IMR-90 (cell line): ENCODE measurements at regions not wholly inside any gene's neighbourhood (a gene's known extent, or its start where the extent isn't known, plus 50 kb on each side); places are given as distances from the start of the nearest gene placed in this dataset.

Experiments used
- ATAC-seq: fragments of 200-7000 bp; cut with Tn5 transposase; 2 replicates; pipeline ENCODE4 v1.9.1; 2020; ENCODE audit warnings: low read depth, mild to moderate bottlenecking, moderate library complexity
- BruUV-seq: library from RNA; stranded (reverse); fragments of 400-500 nt; replicated peaks from 2 replicates; lab custom pipeline; 2021; lab: Mats Ljungman, UMichigan
- CTCF ChIA-PET: fragments of 300-600 bp; formaldehyde crosslinking; extraction: SDS; loops from one replicate; lab custom pipeline; 2021; ENCODE audit warnings: antibody characterized with exemption; lab: Yijun Ruan, JAX
- POLR2A ChIA-PET: fragments of 300-600 bp; sonication (Branson Sonifier 250); formaldehyde crosslinking; loops from one replicate; lab custom pipeline; 2022; ENCODE audit warnings: antibody characterized with exemption; ENCODE audit not compliant: unreplicated experiment; lab: Charles Lee
- DNase-seq: peaks from one replicate; pipeline ENCODE4 v3.0.0; 2013
- H2AFZ ChIP-seq: replicated peaks from 2 replicates; pipeline ENCODE3; 2013; ENCODE audit warnings: low read length, mild to moderate bottlenecking; ENCODE audit not compliant: poor library complexity
- H2AK5ac ChIP-seq: 2 replicates; pipeline ENCODE4 v1.6.1; 2013; ENCODE audit warnings: low read depth, low read length, inconsistent platforms
- H2AK9ac ChIP-seq: replicated peaks from 2 replicates; pipeline ENCODE3; 2013; ENCODE audit warnings: mild to moderate bottlenecking, low read depth, low read length, moderate library complexity; ENCODE audit not compliant: poor library complexity
- H2BK120ac ChIP-seq: 2 replicates; pipeline ENCODE4 v1.6.1; 2013; ENCODE audit warnings: low read depth, low read length, inconsistent platforms
- H2BK15ac ChIP-seq: 3 replicates; pipeline ENCODE4 v1.6.1; 2013; ENCODE audit warnings: low read depth, low read length, inconsistent platforms
- H2BK20ac ChIP-seq: 2 replicates; pipeline ENCODE4 v1.6.1; 2013; ENCODE audit warnings: low read depth, mild to moderate bottlenecking, inconsistent platforms, low read length, moderate library complexity
- H2BK5ac ChIP-seq: 2 replicates; pipeline ENCODE4 v1.6.1; 2013; ENCODE audit warnings: mild to moderate bottlenecking, low read depth, low read length, inconsistent platforms; ENCODE audit not compliant: poor library complexity, severe bottlenecking
- H3K14ac ChIP-seq: replicated peaks from 2 replicates; pipeline ENCODE4 v1.6.1; 2013; ENCODE audit warnings: low read depth, low read length, inconsistent platforms
- H3K18ac ChIP-seq: 2 replicates; pipeline ENCODE4 v1.6.1; 2013; ENCODE audit warnings: low read depth, low read length, control low read depth
- H3K23ac ChIP-seq: 2 replicates; pipeline ENCODE4 v1.6.1; 2013; ENCODE audit warnings: low read depth, low read length, inconsistent platforms
- H3K27ac ChIP-seq: 2 replicates; pipeline ENCODE4 v1.5.1; 2013; ENCODE audit warnings: mild to moderate bottlenecking, control low read depth, low read length; ENCODE audit not compliant: insufficient read depth
- H3K27me3 ChIP-seq: 2 replicates; pipeline ENCODE4 v1.6.1; 2013; ENCODE audit warnings: low read length; ENCODE audit not compliant: control insufficient read depth, insufficient read depth
- H3K36me3 ChIP-seq: 2 replicates; pipeline ENCODE4 v1.6.1; 2013; ENCODE audit warnings: low read length, mixed read lengths; ENCODE audit not compliant: control insufficient read depth, insufficient read depth
- H3K4ac ChIP-seq: 2 replicates; pipeline ENCODE4 v1.6.1; 2013; ENCODE audit warnings: low read depth, low read length, inconsistent platforms
- H3K4me1 ChIP-seq: 2 replicates; pipeline ENCODE4 v1.6.1; 2013; ENCODE audit warnings: low read length, mixed read lengths; ENCODE audit not compliant: control insufficient read depth, insufficient read depth
- H3K4me2 ChIP-seq: 2 replicates; pipeline ENCODE4 v1.6.1; 2013; ENCODE audit warnings: low read depth, mild to moderate bottlenecking, control low read depth, low read length, moderate library complexity
- H3K4me3 ChIP-seq: 2 replicates; pipeline ENCODE4 v1.5.1; 2013; ENCODE audit warnings: low read depth, mild to moderate bottlenecking, control low read depth, low read length, moderate library complexity; ENCODE audit not compliant: insufficient read depth
- H3K56ac ChIP-seq: 2 replicates; pipeline ENCODE4 v1.6.1; 2013; ENCODE audit warnings: low read length, inconsistent platforms; ENCODE audit not compliant: insufficient read depth; ENCODE audit errors: extremely low read depth
- H3K79me1 ChIP-seq, 2 experiments: 2 replicates each; pipeline ENCODE4 v1.6.1; 2013; ENCODE audit warnings: low read length in 2 of 2, inconsistent platforms in 1 of 2, low read depth in 1 of 2
- H3K9ac ChIP-seq: 2 replicates; pipeline ENCODE4 v1.6.1; 2013; ENCODE audit warnings: low read depth, low read length, control low read depth
- H3K9me1 ChIP-seq: 2 replicates; pipeline ENCODE4 v1.6.1; 2013; ENCODE audit warnings: low read length, inconsistent platforms; ENCODE audit not compliant: insufficient read depth
- H3K9me3 ChIP-seq: 2 replicates; pipeline ENCODE4 v1.6.1; 2013; ENCODE audit warnings: low read length; ENCODE audit not compliant: control insufficient read depth, insufficient read depth
- H4K20me1 ChIP-seq: 2 replicates; pipeline ENCODE4 v1.6.1; 2013; ENCODE audit warnings: low read length, inconsistent platforms; ENCODE audit not compliant: insufficient read depth
- H4K5ac ChIP-seq: 2 replicates; pipeline ENCODE4 v1.6.1; 2013; ENCODE audit warnings: mild to moderate bottlenecking, low read depth, low read length, control low read depth
- H4K8ac ChIP-seq, 2 experiments: 2 replicates each; pipeline ENCODE4 v1.6.1; 2013; ENCODE audit warnings: low read depth in 2 of 2, low read length in 2 of 2, control low read depth in 1 of 2, inconsistent platforms in 1 of 2
- H4K91ac ChIP-seq: 2 replicates; pipeline ENCODE4 v1.6.1; 2013; ENCODE audit warnings: low read depth, low read length, inconsistent platforms; ENCODE audit not compliant: insufficient read depth
- CHD1 ChIP-seq: IDR thresholded peaks from 2 replicates; pipeline ENCODE4 v1.6.1; 2012; ENCODE audit warnings: low read depth, low read length, improper control_type of control experiment
- CTCF ChIP-seq: conservative IDR thresholded peaks from 2 replicates; pipeline ENCODE4 v1.5.1; 2012; ENCODE audit warnings: mild to moderate bottlenecking, low read depth, low read length, improper control_type of control experiment
- ELK1 ChIP-seq: fragments of 150-350 bp; IDR thresholded peaks from 2 replicates; pipeline ENCODE4 v1.6.1; 2016; ENCODE audit warnings: low read depth, mild to moderate bottlenecking, low read length, moderate library complexity, borderline replicate concordance
- FOS ChIP-seq: fragments of 150-350 bp; IDR thresholded peaks from 2 replicates; pipeline ENCODE4 v1.6.1; 2016; ENCODE audit warnings: low read depth, low read length
- MAFK ChIP-seq: IDR thresholded peaks from 2 replicates; pipeline ENCODE4 v1.6.1; 2012; ENCODE audit warnings: low read depth, low read length, improper control_type of control experiment
- NFE2L2 ChIP-seq: fragments of 150-350 bp; IDR thresholded peaks from 2 replicates; pipeline ENCODE4 v1.6.1; 2016; ENCODE audit warnings: low read depth, mild to moderate bottlenecking, low read length
- POLR2A ChIP-seq: IDR thresholded peaks from 2 replicates; pipeline ENCODE4 v1.6.1; 2012; ENCODE audit warnings: mild to moderate bottlenecking, low read depth, low read length
- RFX5 ChIP-seq: IDR thresholded peaks from 2 replicates; pipeline ENCODE4 v1.8.0; 2012; ENCODE audit warnings: low read depth, mild to moderate bottlenecking, low read length, moderate library complexity
- SMC3 ChIP-seq: fragments of 150-350 bp; IDR thresholded peaks from 2 replicates; pipeline ENCODE4 v1.6.1; 2016; ENCODE audit warnings: low read depth, mild to moderate bottlenecking, antibody characterized with exemption, low read length, moderate library complexity
- USF2 ChIP-seq: fragments of 150-350 bp; IDR thresholded peaks from 2 replicates; pipeline ENCODE4 v1.6.1; 2017; ENCODE audit warnings: mild to moderate bottlenecking, antibody characterized with exemption, low read length, low read depth
- WGBS, 2 experiments: methylation state at CpG; one replicate each; pipeline versions ENCODE4 v1.1.5 to v1.1.7; 2013; ENCODE audit warnings: missing lambda C conversion rate in 2 of 2; ENCODE audit not compliant: insufficient read length in 1 of 2; ENCODE audit errors: extremely low coverage in 2 of 2; 5-methylcytosine and 5-hydroxymethylcytosine counted together
- dilution Hi-C: fragments of 300-500 bp; cut with HindIII; formaldehyde crosslinking; loops from one replicate; pipeline ENCODE4 v1.14.3; 2018; ENCODE audit warnings: low sequenced_read_pairs; ENCODE audit not compliant: unreplicated experiment
- in situ Hi-C: fragments of 300-500 bp; cut with MboI; formaldehyde crosslinking; loops from 3 replicates; pipeline ENCODE4 v1.14.3; 2019; ENCODE audit warnings: low sequenced_read_pairs, inconsistent platforms, mixed read lengths
- intact Hi-C: fragments of 100-400 bp; cut with micrococcal nuclease; formaldehyde crosslinking; loops from 2 replicates; pipeline ENCODE4 v1.10.0; 2022

- Histone ChIP-seq H2AFZ (no peak overlapping the region), H3K27me3 (no peaks in the 10 kb centered on the region), H3K9ac (no peak overlapping the region), H2BK5ac (no peak overlapping the region), H4K20me1 (no peaks in the 10 kb centered on the region), H4K91ac (no peak overlapping the region), H4K5ac (no peak overlapping the region), H3K23ac (no peak overlapping the region), H2AK5ac (no peak overlapping the region), H3K18ac (no peak overlapping the region), H3K27ac (no peak overlapping the region), H2BK20ac (no peak overlapping the region), H3K79me1 (no peaks in the 10 kb centered on the region), H3K4ac (no peak overlapping the region), H3K4me1 (no peaks in the 10 kb centered on the region), H2AK9ac (no peak overlapping the region), H2BK15ac (no peak overlapping the region), H4K8ac (no peak overlapping the region), H2BK120ac (no peak overlapping the region), H3K36me3 (no peaks in the 10 kb centered on the region), H3K14ac (no peak overlapping the region), H3K9me1 (no peaks in the 10 kb centered on the region), H3K56ac (no peak overlapping the region), H3K4me3 (no peak overlapping the region), H3K9me3 (no peaks in the 10 kb centered on the region), H3K4me2 (no peak overlapping the region)
- intact Hi-C loops (no loop called here), in situ Hi-C loops (no loop called here), dilution Hi-C loops (no loop called here)
- ChIA-PET POLR2A (no interaction called here), CTCF (no interaction called here)
- BruUV-seq: no TSS peak
- no peak for DNase-seq
- TF ChIP-seq FOS (no peak), ELK1 (no peak), MAFK (no peak), CTCF (no peak), NFE2L2 (no peak), POLR2A (no peak), USF2 (no peak), RFX5 (no peak), CHD1 (no peak), SMC3 (no peak)
- WGBS, 2 experiments: no CpG with 5 or more reads among the region's 4 CpGs
- ATAC-seq: no peak
Measured at GRCh38 chr9:105963343-105964099, 269.2 kb downstream of the TMEM38B start.
